Pancreas (tissue), 10 donors: ENCODE measurements at regions not wholly inside any gene's neighbourhood (a gene's known extent, or its start where the extent isn't known, plus 50 kb on each side); places are given as distances from the start of the nearest gene placed in this dataset.

ENCODE experiments used
- ATAC-seq, 4 donors: fragments of 200-7000 bp; cut with Tn5 transposase; one replicate each; pipeline versions ENCODE4 v1.8.0 to v1.9.1; 2020; ENCODE audit warnings: mild to moderate bottlenecking in 4 of 4, moderate library complexity in 4 of 4
- DNase-seq, 6 donors: peaks; one replicate each; pipeline ENCODE4 v3.0.0-alpha.2; 2020
- FAIRE-seq: peaks from 2 replicates; lab custom pipeline; 2012; peaks lifted over from hg19 to GRCh38; lab: Jason Lieb, UNC
- H3K27ac ChIP-seq, 4 donors: fragments of 200-600 bp; sonication (generic); 1 replicate in 3 of 4; 2 replicates in 1 of 4; pipeline versions ENCODE4 v1.5.0 to v1.8.0; 2020
- H3K27me3 ChIP-seq, 4 donors: fragments of 200-600 bp; one replicate each; pipeline ENCODE4 v1.8.0; 2021
- H3K36me3 ChIP-seq, 3 donors: fragments of 200-600 bp; sonication (generic) in 1 of 3; one replicate each; pipeline versions ENCODE4 v1.5.0 to v1.8.0; 2020 to 2021
- H3K4me1 ChIP-seq, 3 donors: fragments of 200-600 bp; one replicate each; pipeline ENCODE4 v1.8.0; 2021
- H3K4me3 ChIP-seq, 4 donors: fragments of 200-600 bp; sonication (generic) in 2 of 4; one replicate each; pipeline versions ENCODE4 v1.5.0 to v1.8.0; 2020 to 2021
- H3K9me3 ChIP-seq, 4 donors: fragments of 200-600 bp; one replicate each; pipeline ENCODE4 v1.8.0; 2021
- WGBS, 2 donors: extraction: QIAGEN DNeasy Blood & Tissue Kit; methylation state at CpG; one replicate each; pipeline ENCODE4 v1.1.7; 2013; 5-methylcytosine and 5-hydroxymethylcytosine counted together
- intact Hi-C, 3 donors: fragments of 100-400 bp; cut with DNase I; formaldehyde crosslinking; loops; one replicate each; pipeline versions ENCODE4 v1.11.1 to v1.14.2; 2022
- TF ChIP-seq, protein P1 (sequence below), 4 donors: fragments of 200-600 bp; sonication (generic) in 3 of 4; IDR thresholded peaks; one replicate each; pipeline versions ENCODE4 v1.5.0 to v1.8.0; 2021; ENCODE audit warnings: antibody characterized with exemption in 4 of 4
- donor health status: healthy with polysubstance abuse.
- donor health status: DM: no; HTN: no; CAD: no; lungs with moderate emphysema.
- donor health status: DM: no; HTN: no; CAD: no.
- donor health status: control.
- donor health status: control.
- donor health status: Bipolar disorder and iron deficiency.
- donor health status: DM: yes; HTN: yes; CAD: no.
- donor health status: DM: no; HTN: no; CAD: no.
- donor health status: DM: no; HTN: no; CAD: no.
- donor health status: DM: yes; HTN: yes; CAD: no.

DNA sequence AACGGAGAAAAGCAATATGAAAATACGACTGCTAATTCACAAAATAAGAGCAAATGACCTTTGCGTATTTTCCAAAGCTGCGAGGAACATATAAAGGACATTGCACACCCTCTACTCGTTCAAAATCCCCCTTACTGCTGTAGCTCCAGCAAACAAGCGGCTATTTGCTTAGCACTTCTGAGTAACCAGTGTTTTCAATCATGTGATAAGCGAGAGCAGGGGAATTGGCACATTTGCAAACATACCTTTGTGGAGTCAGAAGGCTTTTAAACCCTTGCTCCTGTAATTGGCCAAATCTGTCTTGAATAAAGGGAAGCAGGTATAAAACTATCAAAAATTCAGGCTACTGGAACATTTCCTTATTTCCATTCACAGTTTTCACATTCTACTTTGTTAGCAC is 610.2 kb downstream of the UBE2NL start:
- ATAC-seq (no peak), DNase-seq (no peak), FAIRE-seq (no peak)
- 15 to 23% methylated on average over 7 of the region's 7 CpGs for WGBS, 2 donors
- H3K4me1 ChIP-seq = no peaks in the 10 kb centered on the region
- intact Hi-C loops = no loop called here
- TF ChIP-seq, protein P1, sequence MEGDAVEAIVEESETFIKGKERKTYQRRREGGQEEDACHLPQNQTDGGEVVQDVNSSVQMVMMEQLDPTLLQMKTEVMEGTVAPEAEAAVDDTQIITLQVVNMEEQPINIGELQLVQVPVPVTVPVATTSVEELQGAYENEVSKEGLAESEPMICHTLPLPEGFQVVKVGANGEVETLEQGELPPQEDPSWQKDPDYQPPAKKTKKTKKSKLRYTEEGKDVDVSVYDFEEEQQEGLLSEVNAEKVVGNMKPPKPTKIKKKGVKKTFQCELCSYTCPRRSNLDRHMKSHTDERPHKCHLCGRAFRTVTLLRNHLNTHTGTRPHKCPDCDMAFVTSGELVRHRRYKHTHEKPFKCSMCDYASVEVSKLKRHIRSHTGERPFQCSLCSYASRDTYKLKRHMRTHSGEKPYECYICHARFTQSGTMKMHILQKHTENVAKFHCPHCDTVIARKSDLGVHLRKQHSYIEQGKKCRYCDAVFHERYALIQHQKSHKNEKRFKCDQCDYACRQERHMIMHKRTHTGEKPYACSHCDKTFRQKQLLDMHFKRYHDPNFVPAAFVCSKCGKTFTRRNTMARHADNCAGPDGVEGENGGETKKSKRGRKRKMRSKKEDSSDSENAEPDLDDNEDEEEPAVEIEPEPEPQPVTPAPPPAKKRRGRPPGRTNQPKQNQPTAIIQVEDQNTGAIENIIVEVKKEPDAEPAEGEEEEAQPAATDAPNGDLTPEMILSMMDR (IDR thresholded peaks at IDR 0.05) = no peak
- no peak overlapping the region for H3K4me3 ChIP-seq
- H3K9me3 ChIP-seq = no peaks in the 10 kb centered on the region
- H3K36me3 ChIP-seq = no peaks in the 10 kb centered on the region
- H3K27me3 ChIP-seq = peaks cover 0 to 11% (median 2%) of the 10 kb centered on the region in 4 donors
- no peak overlapping the region for H3K27ac ChIP-seq

- TF ChIP-seq, protein P1 (IDR thresholded peaks at IDR 0.05) = no peak
- intact Hi-C loops = no loop called here
- ATAC-seq = no peak
- Histone ChIP-seq H3K27me3 (peaks cover 0 to 4% (median 0%) of the 10 kb centered on the region in 4 donors), H3K4me3 (no peak overlapping the region), H3K27ac (no peak overlapping the region), H3K4me1 (no peaks in the 10 kb centered on the region), H3K9me3 (no peaks in the 10 kb centered on the region), H3K36me3 (no peaks in the 10 kb centered on the region)
- no peak for FAIRE-seq
- 60 to 61% methylated on average over 3 of the region's 3 CpGs for WGBS, 2 donors
- no peak for DNase-seq
Observed at GRCh38 chrX:144531877-144532276, 648.0 kb downstream of the UBE2NL start.

DNA sequence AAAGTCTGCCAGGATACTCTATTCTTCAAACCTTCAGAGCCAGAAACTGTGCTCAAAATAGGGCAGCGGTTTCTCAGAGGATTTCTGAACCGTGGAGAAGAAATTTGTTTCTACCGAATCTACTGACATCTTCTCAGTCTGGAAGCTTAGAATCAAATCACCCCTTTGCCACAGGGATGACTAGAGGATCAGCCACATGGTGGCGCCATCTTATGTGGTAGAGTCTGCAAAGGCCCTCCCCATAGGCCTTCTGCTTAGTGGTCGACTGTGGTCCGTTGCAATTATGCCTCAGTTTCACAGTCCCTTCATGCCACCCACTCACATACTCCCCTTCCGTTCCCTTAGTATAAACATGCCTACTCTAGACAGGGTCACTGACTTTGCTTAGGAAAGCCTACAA is 680.7 kb upstream of the SPANXN1 start:
- 38 to 40% methylated on average over 7 of the region's 7 CpGs for WGBS, 2 donors
- Histone ChIP-seq H3K4me1 (no peaks in the 10 kb centered on the region), H3K9me3 (no peaks in the 10 kb centered on the region), H3K36me3 (no peaks in the 10 kb centered on the region), H3K27ac (no peak overlapping the region), H3K27me3 (no peaks in the 10 kb centered on the region), H3K4me3 (no peak overlapping the region)
- ATAC-seq (no peak), FAIRE-seq (no peak), DNase-seq (no peak)
- TF ChIP-seq, protein P1 (IDR thresholded peaks at IDR 0.05) = no peak
- intact Hi-C loops = no loop called here

- FAIRE-seq (no peak), ATAC-seq (no peak), DNase-seq (no peak)
- no peaks in the 10 kb centered on the region for H3K36me3 ChIP-seq
- 62 to 72% methylated on average over 1 of the region's 1 CpG for WGBS, 2 donors
- no peaks in the 10 kb centered on the region for H3K4me1 ChIP-seq
- no peak overlapping the region for H3K27ac ChIP-seq
- TF ChIP-seq, protein P1 (IDR thresholded peaks at IDR 0.05) = no peak
- intact Hi-C loops = no loop called here
- H3K27me3 ChIP-seq = peaks cover 0 to 4% (median 0%) of the 10 kb centered on the region in 4 donors
- H3K9me3 ChIP-seq = no peaks in the 10 kb centered on the region
- no peak overlapping the region for H3K4me3 ChIP-seq
Observed at GRCh38 chrX:144586756-144587155, 660.5 kb upstream of the SPANXN1 start.

DNA sequence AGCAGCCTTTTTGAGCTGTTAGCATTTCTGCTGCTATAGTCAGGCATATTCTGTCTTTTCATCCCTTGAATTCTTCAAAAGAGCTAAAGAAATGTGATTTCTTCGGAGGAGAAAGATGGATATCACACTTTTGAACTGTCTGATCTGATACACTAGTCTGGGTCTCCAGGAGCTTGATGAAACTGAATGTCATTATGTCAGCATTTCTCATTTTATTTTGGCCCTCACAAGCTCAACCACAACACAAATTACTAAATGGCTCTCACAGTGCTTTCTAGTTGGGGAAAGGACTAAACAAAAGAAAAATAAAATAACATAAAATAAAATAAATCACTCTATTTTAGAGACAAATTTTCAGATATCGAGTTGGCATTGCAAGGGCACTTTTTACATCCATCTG is 655.3 kb upstream of the SPANXN1 start:
- H3K27me3 ChIP-seq = peaks cover 0 to 4% (median 0%) of the 10 kb centered on the region in 4 donors
- no peaks in the 10 kb centered on the region for H3K9me3 ChIP-seq
- no peaks in the 10 kb centered on the region for H3K4me1 ChIP-seq
- TF ChIP-seq, protein P1 (IDR thresholded peaks at IDR 0.05) = no peak
- H3K4me3 ChIP-seq = no peak overlapping the region
- no peak for ATAC-seq
- FAIRE-seq = peak; percentile 13
- 17 to 30% methylated on average over 2 of the region's 2 CpGs for WGBS, 2 donors
- no peaks in the 10 kb centered on the region for H3K36me3 ChIP-seq
- intact Hi-C loops = no loop called here
- no peak for DNase-seq
- H3K27ac ChIP-seq = no peak overlapping the region
